Endothelial cell of umbilical vein (primary cell): ENCODE measurements at regions not wholly inside any gene's neighbourhood (a gene's known extent, or its start where the extent isn't known, plus 50 kb on each side); places are given as distances from the start of the nearest gene placed in this dataset.

Source experiments
- BruUV-seq: library from RNA; stranded (reverse); fragments of 400-500 nt; replicated peaks from 2 replicates; lab custom pipeline; 2021; lab: Mats Ljungman, UMichigan
- CTCF ChIA-PET: fragments of 300-600, 350-600 bp; sonication (Branson Sonifier 250); formaldehyde crosslinking; loops from one replicate; lab custom pipeline; 2021; ENCODE audit warnings: antibody characterized with exemption, inconsistent platforms; lab: Charles Lee
- POLR2A ChIA-PET: fragments of 300-600, 350-600 bp; sonication (Branson Sonifier 250); formaldehyde crosslinking; loops from one replicate; lab custom pipeline; 2021; ENCODE audit warnings: antibody characterized with exemption, inconsistent platforms; lab: Charles Lee
- DNase-seq: peaks from one replicate; pipeline ENCODE4 v3.0.0-alpha.2; 2011; ENCODE audit warnings: low read depth, low spot score
- FAIRE-seq: peaks from 2 replicates; lab custom pipeline; 2011; peaks lifted over from hg19 to GRCh38; lab: Jason Lieb, UNC
- H2AFZ ChIP-seq: 2 replicates; pipeline ENCODE4 v1.6.0; 2012; ENCODE audit warnings: low read depth, low read length, control low read depth, inconsistent platforms
- H3K27ac ChIP-seq: 2 replicates; pipeline ENCODE4 v1.5.1; 2011; ENCODE audit warnings: low read depth, mild to moderate bottlenecking, control low read depth, low read length, moderate library complexity; ENCODE audit not compliant: insufficient read depth
- H3K27me3 ChIP-seq, 2 experiments: 2 replicates each; pipeline versions ENCODE4 v1.6.0 to v1.6.1; 2011; ENCODE audit warnings: low read length in 2 of 2, mixed read lengths in 1 of 2; ENCODE audit not compliant: control insufficient read depth in 2 of 2, insufficient read depth in 2 of 2
- H3K36me3 ChIP-seq, 2 experiments: 2 replicates in 1 of 2; 3 replicates in 1 of 2; pipeline ENCODE4 v1.5.1; 2011; ENCODE audit warnings: low read length in 2 of 2, mild to moderate bottlenecking in 1 of 2, moderate library complexity in 1 of 2; ENCODE audit not compliant: control insufficient read depth in 2 of 2, insufficient read depth in 2 of 2; ENCODE audit errors: extremely low read depth in 1 of 2
- H3K4me1 ChIP-seq: 3 replicates; pipeline ENCODE4 v1.5.1; 2011; ENCODE audit warnings: mild to moderate bottlenecking, low read length; ENCODE audit not compliant: control insufficient read depth, insufficient read depth; ENCODE audit errors: extremely low read depth
- H3K4me2 ChIP-seq: 2 replicates; pipeline ENCODE4 v1.6.1; 2011; ENCODE audit warnings: low read length, control low read depth, mixed read lengths; ENCODE audit not compliant: insufficient read depth
- H3K4me3 ChIP-seq, 3 experiments: fragments of 200-600 bp in 1 of 3; sonication (generic), shearing (Covaris generic) in 1 of 3; replicated peaks in 1 of 3; 2 replicates each; pipeline ENCODE4 v1.5.1; 2011 to 2016; ENCODE audit warnings: control low read depth in 3 of 3, low read length in 3 of 3, mild to moderate bottlenecking in 2 of 3, inconsistent platforms in 1 of 3, low read depth in 1 of 3, moderate library complexity in 1 of 3; ENCODE audit not compliant: insufficient read depth in 1 of 3
- H3K79me2 ChIP-seq: 2 replicates; pipeline ENCODE4 v1.6.0; 2012; ENCODE audit warnings: low read length, inconsistent platforms; ENCODE audit not compliant: control insufficient read depth, insufficient read depth
- H3K9ac ChIP-seq: replicated peaks from 2 replicates; pipeline ENCODE3; 2011; ENCODE audit warnings: low read length, control low read depth; ENCODE audit not compliant: insufficient read depth; ENCODE audit errors: extremely low read depth
- H3K9me1 ChIP-seq: replicated peaks from 3 replicates; pipeline ENCODE4 v1.6.0; 2011; ENCODE audit warnings: mild to moderate bottlenecking, low read length; ENCODE audit not compliant: control insufficient read depth, insufficient read depth; ENCODE audit errors: extremely low read depth
- H3K9me3 ChIP-seq: replicated peaks from 2 replicates; pipeline ENCODE4 v1.5.1; 2012; ENCODE audit warnings: low read length, inconsistent platforms; ENCODE audit not compliant: control insufficient read depth, insufficient read depth
- H4K20me1 ChIP-seq: replicated peaks from 2 replicates; pipeline ENCODE3; 2011; ENCODE audit warnings: mild to moderate bottlenecking, low read length; ENCODE audit not compliant: control insufficient read depth, insufficient read depth; ENCODE audit errors: extremely low read depth
- FOS ChIP-seq: IDR thresholded peaks from 2 replicates; pipeline ENCODE4 v1.6.1; 2011; ENCODE audit warnings: mild to moderate bottlenecking, low read length, moderate library complexity, borderline replicate concordance; ENCODE audit not compliant: insufficient read depth
- GATA2 ChIP-seq: IDR thresholded peaks from 2 replicates; pipeline ENCODE4 v1.7.0; 2011; ENCODE audit warnings: low read depth, mild to moderate bottlenecking, moderate library complexity, mixed read lengths, low read length; ENCODE audit not compliant: insufficient read length, insufficient read depth
- MYC ChIP-seq: IDR thresholded peaks from one replicate; pipeline ENCODE4 v1.6.1; 2011; ENCODE audit warnings: mild to moderate bottlenecking, low read depth, low read length
- POLR2A ChIP-seq: IDR thresholded peaks from 2 replicates; pipeline ENCODE4 v1.6.1; 2012; ENCODE audit warnings: low read depth, mild to moderate bottlenecking, control low read depth, low read length
- POLR2AphosphoS5 ChIP-seq: IDR thresholded peaks from 2 replicates; pipeline ENCODE4 v1.6.1; 2012; ENCODE audit warnings: low read depth, mild to moderate bottlenecking, control low read depth, low read length, moderate library complexity; ENCODE audit not compliant: insufficient read depth
- dilution Hi-C: fragments of 300-500 bp; cut with MboI; formaldehyde crosslinking; loops from one replicate; pipeline ENCODE4 v1.15.0; 2019; ENCODE audit warnings: low sequenced_read_pairs; ENCODE audit not compliant: extremely low pct_ligation_motif_present
- intact Hi-C: fragments of 100-400 bp; cut with micrococcal nuclease; formaldehyde crosslinking; loops from one replicate; pipeline ENCODE4 v1.10.0; 2022
- TF ChIP-seq, protein P1 (sequence below): IDR thresholded peaks from 2 replicates; pipeline ENCODE4 v1.6.1; 2011; ENCODE audit not compliant: insufficient read depth, insufficient read length
- TF ChIP-seq, protein P2 (sequence below), 2 donors: IDR thresholded peaks; 1 replicate in 1 of 2; 2 replicates in 1 of 2; pipeline ENCODE4 v1.5.1; 2011; ENCODE audit warnings: low read length in 2 of 2, mild to moderate bottlenecking in 2 of 2, moderate library complexity in 2 of 2, control low read depth in 1 of 2, inconsistent platforms in 1 of 2, low read depth in 1 of 2; ENCODE audit not compliant: insufficient read depth in 1 of 2; ENCODE audit errors: extremely low read depth in 1 of 2

DNA sequence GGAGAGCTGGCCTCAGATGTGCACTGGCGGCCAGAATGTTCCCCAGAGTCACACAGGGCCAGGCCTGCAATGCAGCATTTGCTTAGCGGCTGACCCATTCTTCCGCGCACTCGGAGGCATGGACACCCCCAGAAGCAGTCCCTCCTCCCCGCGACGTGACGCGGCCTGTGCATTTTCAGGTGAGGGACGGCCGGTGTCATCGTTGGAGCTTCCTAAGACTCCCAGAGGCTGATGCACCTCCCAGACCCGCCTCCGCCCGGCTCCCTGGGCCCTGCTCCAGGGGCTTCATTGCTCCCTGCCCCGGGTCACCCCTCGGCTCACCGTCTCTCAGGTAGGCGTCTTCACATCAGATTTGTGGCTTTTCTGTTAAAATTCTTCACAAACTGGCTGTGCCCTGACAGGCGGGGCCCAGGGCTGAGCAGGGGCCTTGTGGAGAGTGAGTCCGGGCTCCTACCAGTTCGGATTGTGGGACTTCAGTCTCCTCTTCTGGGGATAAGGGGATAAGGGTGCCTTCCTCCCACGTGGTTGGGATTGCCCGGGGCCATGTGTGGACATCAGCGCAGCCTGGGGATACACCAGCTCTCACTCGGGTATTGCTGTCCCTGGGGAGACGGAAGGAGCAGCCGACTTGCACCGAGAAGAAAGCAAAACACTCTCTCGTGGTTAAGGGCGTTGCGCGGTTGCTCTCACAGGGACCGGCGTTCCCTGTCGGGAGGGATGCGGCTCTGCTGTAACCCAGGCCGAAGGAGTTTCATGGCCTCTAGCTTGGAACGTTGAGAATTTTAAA, 249.1 kb downstream of the ADGRD1 start:
- H3K79me2 ChIP-seq, result no peaks in the 10 kb centered on the region
- TF ChIP-seq, protein P1, sequence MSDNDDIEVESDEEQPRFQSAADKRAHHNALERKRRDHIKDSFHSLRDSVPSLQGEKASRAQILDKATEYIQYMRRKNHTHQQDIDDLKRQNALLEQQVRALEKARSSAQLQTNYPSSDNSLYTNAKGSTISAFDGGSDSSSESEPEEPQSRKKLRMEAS, result no peak
- TF ChIP-seq FOS, result no peak
- TF ChIP-seq POLR2AphosphoS5, result no peak
- TF ChIP-seq, protein P2, sequence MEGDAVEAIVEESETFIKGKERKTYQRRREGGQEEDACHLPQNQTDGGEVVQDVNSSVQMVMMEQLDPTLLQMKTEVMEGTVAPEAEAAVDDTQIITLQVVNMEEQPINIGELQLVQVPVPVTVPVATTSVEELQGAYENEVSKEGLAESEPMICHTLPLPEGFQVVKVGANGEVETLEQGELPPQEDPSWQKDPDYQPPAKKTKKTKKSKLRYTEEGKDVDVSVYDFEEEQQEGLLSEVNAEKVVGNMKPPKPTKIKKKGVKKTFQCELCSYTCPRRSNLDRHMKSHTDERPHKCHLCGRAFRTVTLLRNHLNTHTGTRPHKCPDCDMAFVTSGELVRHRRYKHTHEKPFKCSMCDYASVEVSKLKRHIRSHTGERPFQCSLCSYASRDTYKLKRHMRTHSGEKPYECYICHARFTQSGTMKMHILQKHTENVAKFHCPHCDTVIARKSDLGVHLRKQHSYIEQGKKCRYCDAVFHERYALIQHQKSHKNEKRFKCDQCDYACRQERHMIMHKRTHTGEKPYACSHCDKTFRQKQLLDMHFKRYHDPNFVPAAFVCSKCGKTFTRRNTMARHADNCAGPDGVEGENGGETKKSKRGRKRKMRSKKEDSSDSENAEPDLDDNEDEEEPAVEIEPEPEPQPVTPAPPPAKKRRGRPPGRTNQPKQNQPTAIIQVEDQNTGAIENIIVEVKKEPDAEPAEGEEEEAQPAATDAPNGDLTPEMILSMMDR (IDR thresholded peaks at IDR 0.05; ENCODE audit: extremely low read depth in 1 of 2, insufficient read depth in 1 of 2, low read depth in 1 of 2, low read length in 2 of 2), result no peak
- no peak for TF ChIP-seq MYC
- no peak for TF ChIP-seq POLR2A
- TF ChIP-seq GATA2, result no peak
- dilution Hi-C loops (no loop called here), intact Hi-C loops (no loop called here)
- no peak overlapping the region for H2AFZ ChIP-seq
- CTCF ChIA-PET, result no interaction called here
- no peak overlapping the region for H3K27ac ChIP-seq
- no peak overlapping the region for H3K4me2 ChIP-seq
- no peak overlapping the region for H3K4me3 ChIP-seq
- H3K4me1 ChIP-seq, result no peaks in the 10 kb centered on the region
- no TSS peak for BruUV-seq
- POLR2A ChIA-PET, result no interaction called here
- no peaks in the 10 kb centered on the region for H3K27me3 ChIP-seq
- H3K9me1 ChIP-seq, result no peaks in the 10 kb centered on the region
- DNase-seq, result no peak
- FAIRE-seq, result no peak
- H4K20me1 ChIP-seq, result no peaks in the 10 kb centered on the region
- H3K9me3 ChIP-seq, result no peaks in the 10 kb centered on the region
- H3K9ac ChIP-seq, result no peak overlapping the region
- H3K36me3 ChIP-seq, result no peaks in the 10 kb centered on the region
